ENCODE measurements at regions not wholly inside any gene's neighbourhood (a gene's known extent, or its start where the extent isn't known, plus 50 kb on each side); places are given as distances from the start of the nearest gene placed in this dataset.

GRCh38 chr2:49514201-49514600, 359.9 kb upstream of the FSHR start:
- Histone ChIP-seq H4K20me1 (ENCODE audit: insufficient read depth) (no peaks in the 10 kb centered on the region), H3K9me3 (ENCODE audit: control insufficient read depth in 1 of 2, insufficient read depth in 1 of 2, low read depth in 1 of 2, low read length in 2 of 2) (peaks cover 8 to 9% of the 10 kb centered on the region in 2 experiments; a peak in 2 of 4 replicates), H3K79me2 (ENCODE audit: insufficient read depth, low read length) (no peaks in the 10 kb centered on the region), H3K4me2 (ENCODE audit: low read length) (no peak overlapping the region), H3K27ac (ENCODE audit: low read depth, low read length) (no peak overlapping the region), H3K36me3 (ENCODE audit: control insufficient read depth in 1 of 2, insufficient read depth in 2 of 2, low read length in 2 of 2) (no peaks in the 10 kb centered on the region), H3K9ac (ENCODE audit: low read length) (no peak overlapping the region), H3K4me3 (replicated peaks in 1 of 2; ENCODE audit: low read depth in 1 of 2, low read length in 2 of 2) (no peak overlapping the region), H3K4me1 (ENCODE audit: control insufficient read depth in 1 of 2, insufficient read depth in 2 of 2, low read length in 2 of 2) (no peaks in the 10 kb centered on the region), H2AFZ (ENCODE audit: low read depth, low read length, poor library complexity, severe bottlenecking) (no peak overlapping the region), H3K27me3 (ENCODE audit: insufficient read depth, low read length) (no peaks in the 10 kb centered on the region), H3K9me2 (ENCODE audit: insufficient read depth) (no peaks in the 10 kb centered on the region)
- RAD21 ChIA-PET (ENCODE audit: low non-redundant PET in 1 of 2, low total read pairs in 2 of 2, uncharacterized antibody in 2 of 2, unreplicated experiment in 2 of 2), result no interaction called here
- TF ChIP-seq EZH2phosphoT487 (IDR thresholded peaks at IDR 0.05; ENCODE audit: borderline replicate concordance) (no peak), CEBPB (IDR thresholded peaks at IDR 0.05; ENCODE audit: low read depth) (no peak), EGR1 (IDR thresholded peaks at IDR 0.05; ENCODE audit: low read depth) (no peak), SRF (IDR thresholded peaks at IDR 0.05; ENCODE audit: low read depth) (no peak), ZNF274 (IDR thresholded peaks at IDR 0.05; ENCODE audit: low read depth, low read length) (no peak), FOSL1 (IDR thresholded peaks at IDR 0.05; ENCODE audit: low read depth) (no peak), SIN3A (IDR thresholded peaks at IDR 0.05; ENCODE audit: low read depth) (no peak), REST (IDR thresholded peaks at IDR 0.05; ENCODE audit: low read depth) (no peak), ZFX (IDR thresholded peaks at IDR 0.05) (no peak), POLR2A (IDR thresholded peaks at IDR 0.05; ENCODE audit: borderline replicate concordance, extremely low read depth, insufficient read depth, insufficient read length) (no peak), POLR2AphosphoS5 (IDR thresholded peaks at IDR 0.05; ENCODE audit: low read depth, low read length) (no peak), EZH2 (IDR thresholded peaks at IDR 0.05) (no peak), ELF1 (IDR thresholded peaks at IDR 0.05; ENCODE audit: borderline replicate concordance, low read depth) (no peak), CTCF (IDR thresholded peaks at IDR 0.05 in 2 of 3, conservative IDR thresholded peaks at IDR 0.05 in 1 of 3; ENCODE audit: borderline replicate concordance in 1 of 3, insufficient read depth in 1 of 3, low read depth in 2 of 3, low read length in 2 of 3) (no peak), CBX3 (IDR thresholded peaks at IDR 0.05; ENCODE audit: low read depth) (no peak), JUND (IDR thresholded peaks at IDR 0.05) (no peak)
- TF ChIP-seq, protein P1, sequence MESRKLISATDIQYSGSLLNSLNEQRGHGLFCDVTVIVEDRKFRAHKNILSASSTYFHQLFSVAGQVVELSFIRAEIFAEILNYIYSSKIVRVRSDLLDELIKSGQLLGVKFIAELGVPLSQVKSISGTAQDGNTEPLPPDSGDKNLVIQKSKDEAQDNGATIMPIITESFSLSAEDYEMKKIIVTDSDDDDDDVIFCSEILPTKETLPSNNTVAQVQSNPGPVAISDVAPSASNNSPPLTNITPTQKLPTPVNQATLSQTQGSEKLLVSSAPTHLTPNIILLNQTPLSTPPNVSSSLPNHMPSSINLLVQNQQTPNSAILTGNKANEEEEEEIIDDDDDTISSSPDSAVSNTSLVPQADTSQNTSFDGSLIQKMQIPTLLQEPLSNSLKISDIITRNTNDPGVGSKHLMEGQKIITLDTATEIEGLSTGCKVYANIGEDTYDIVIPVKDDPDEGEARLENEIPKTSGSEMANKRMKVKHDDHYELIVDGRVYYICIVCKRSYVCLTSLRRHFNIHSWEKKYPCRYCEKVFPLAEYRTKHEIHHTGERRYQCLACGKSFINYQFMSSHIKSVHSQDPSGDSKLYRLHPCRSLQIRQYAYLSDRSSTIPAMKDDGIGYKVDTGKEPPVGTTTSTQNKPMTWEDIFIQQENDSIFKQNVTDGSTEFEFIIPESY (IDR thresholded peaks at IDR 0.05; ENCODE audit: extremely low read depth, insufficient replicate concordance, low read length), result no peak
- TF ChIP-seq, protein P2, sequence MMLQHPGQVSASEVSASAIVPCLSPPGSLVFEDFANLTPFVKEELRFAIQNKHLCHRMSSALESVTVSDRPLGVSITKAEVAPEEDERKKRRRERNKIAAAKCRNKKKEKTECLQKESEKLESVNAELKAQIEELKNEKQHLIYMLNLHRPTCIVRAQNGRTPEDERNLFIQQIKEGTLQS (IDR thresholded peaks at IDR 0.05), result no peak
- CTCF ChIA-PET, result no interaction called here
- intact Hi-C loops (cut with micrococcal nuclease), result no loop called here
- BruUV-seq (replicated peaks), result no TSS peak
- DNase-seq (ENCODE audit: low read depth, low spot score) (no peak), ATAC-seq (no peak)
- POLR2A ChIA-PET, result no interaction called here
